Transverse colon (tissue), 4 donors: ENCODE measurements at regions not wholly inside any gene's neighbourhood (a gene's known extent, or its start where the extent isn't known, plus 50 kb on each side); places are given as distances from the start of the nearest gene placed in this dataset.

Experiments
- CTCF ChIP-seq, 5 experiments: fragments of 200-600 bp in 3 of 5; fragments of 450-650 bp in 2 of 5; sonication (generic) in 3 of 5; IDR thresholded peaks; 1 replicate in 2 of 5; 2 replicates in 3 of 5; pipeline ENCODE4 v1.5.1; 2016 to 2017; ENCODE audit warnings: antibody characterized with exemption in 5 of 5, inconsistent platforms in 3 of 5, mild to moderate bottlenecking in 2 of 5, moderate library complexity in 1 of 5
- POLR2A ChIP-seq: fragments of 450-650 bp; IDR thresholded peaks from one replicate; pipeline ENCODE4 v1.6.1; 2016; ENCODE audit warnings: antibody characterized with exemption, mild to moderate bottlenecking, moderate library complexity
- POLR2AphosphoS5 ChIP-seq, 3 donors: sonication (generic); formaldehyde crosslinking; IDR thresholded peaks; one replicate each; pipeline ENCODE4 v1.6.1; 2016; ENCODE audit warnings: antibody characterized with exemption in 3 of 3

- TF ChIP-seq POLR2AphosphoS5 (IDR thresholded peaks at IDR 0.05) (no peak), POLR2A (no peak), CTCF (IDR thresholded peaks at IDR 0.05) (no peak)
These were observed 76.5 kb upstream of the ALDH1A3 start for GRCh38 chr15:100803171-100803440.
